PFSK-1 (cell line): ENCODE measurements at regions not wholly inside any gene's neighbourhood (a gene's known extent, or its start where the extent isn't known, plus 50 kb on each side); places are given as distances from the start of the nearest gene placed in this dataset.

Source experiments
- FOXP2 ChIP-seq: optimal IDR thresholded peaks from 2 replicates; pipeline ENCODE3; 2011; ENCODE audit warnings: borderline replicate concordance, control low read depth, inconsistent platforms; ENCODE audit not compliant: insufficient read depth; ENCODE audit errors: extremely low read length, extremely low read depth
- POLR2AphosphoS5 ChIP-seq: IDR thresholded peaks from 2 replicates; pipeline ENCODE4 v1.6.1; 2012; ENCODE audit warnings: low read depth, mild to moderate bottlenecking, control low read depth, low read length, moderate library complexity
- REST ChIP-seq, 2 experiments: IDR thresholded peaks; 2 replicates each; pipeline versions ENCODE4 v1.6.1 to v1.8.0; 2011 to 2012; ENCODE audit warnings: low read depth in 2 of 2, low read length in 2 of 2, control low read depth in 1 of 2, inconsistent platforms in 1 of 2, mild to moderate bottlenecking in 1 of 2, moderate library complexity in 1 of 2; ENCODE audit not compliant: insufficient read depth in 1 of 2
- SIN3A ChIP-seq: IDR thresholded peaks from 2 replicates; pipeline ENCODE4 v1.6.1; 2012; ENCODE audit warnings: mild to moderate bottlenecking, low read length, moderate library complexity, borderline replicate concordance; ENCODE audit not compliant: insufficient read depth
- TAF1 ChIP-seq: IDR thresholded peaks from 2 replicates; pipeline ENCODE4 v1.6.1; 2012; ENCODE audit warnings: low read length, control low read depth, borderline replicate concordance; ENCODE audit not compliant: insufficient read depth

- TF ChIP-seq SIN3A (no peak), POLR2AphosphoS5 (no peak), TAF1 (no peak), FOXP2 (no peak), REST (IDR thresholded peaks at IDR 0.05; ENCODE audit: insufficient read depth in 1 of 2, low read depth in 2 of 2, low read length in 2 of 2) (no peak)
Observed at GRCh38 chr7:51611937-51612336, 295.3 kb upstream of the COBL start.

GRCh38 chr7:51607447-51607846 lies 290.8 kb upstream of the COBL start:
- TF ChIP-seq SIN3A = no peak
- no peak for TF ChIP-seq POLR2AphosphoS5
- no peak for TF ChIP-seq REST (IDR thresholded peaks at IDR 0.05; ENCODE audit: insufficient read depth in 1 of 2, low read depth in 2 of 2, low read length in 2 of 2)
- no peak for TF ChIP-seq FOXP2
- TF ChIP-seq TAF1 = no peak

GRCh38 chr7:51606601-51607154 lies 290.1 kb upstream of the COBL start:
- TF ChIP-seq REST (IDR thresholded peaks at IDR 0.05; ENCODE audit: insufficient read depth in 1 of 2, low read depth in 2 of 2, low read length in 2 of 2) = no peak
- TF ChIP-seq FOXP2 = no peak
- no peak for TF ChIP-seq SIN3A
- no peak for TF ChIP-seq POLR2AphosphoS5
- no peak for TF ChIP-seq TAF1

GRCh38 chr7:51602376-51602775 lies 285.8 kb upstream of the COBL start:
- TF ChIP-seq REST (IDR thresholded peaks at IDR 0.05; ENCODE audit: insufficient read depth in 1 of 2, low read depth in 2 of 2, low read length in 2 of 2) (no peak), FOXP2 (no peak), TAF1 (no peak), SIN3A (no peak), POLR2AphosphoS5 (no peak)

- TF ChIP-seq REST (IDR thresholded peaks at IDR 0.05; ENCODE audit: insufficient read depth in 1 of 2, low read depth in 2 of 2, low read length in 2 of 2) = no peak
- no peak for TF ChIP-seq POLR2AphosphoS5
- no peak for TF ChIP-seq FOXP2
Observed at GRCh38 chr7:51601461-51601860, 284.9 kb upstream of the COBL start.
